HG03039 (cell line): ENCODE measurements at regions not wholly inside any gene's neighbourhood (a gene's known extent, or its start where the extent isn't known, plus 50 kb on each side); places are given as distances from the start of the nearest gene placed in this dataset.
"Not testable (repeated sequence)": the region's sequence is repeated elsewhere in the genome, so short reads cannot be mapped to it uniquely, and the experiment has no call there.

ENCODE experiments used
- ATAC-seq: cut with Tn5 transposase; IDR thresholded peaks from one replicate; pipeline ENCODE4 v1.9.1; 2021; ENCODE audit warnings: mild to moderate bottlenecking, moderate library complexity; ENCODE audit not compliant: unreplicated experiment

DNA sequence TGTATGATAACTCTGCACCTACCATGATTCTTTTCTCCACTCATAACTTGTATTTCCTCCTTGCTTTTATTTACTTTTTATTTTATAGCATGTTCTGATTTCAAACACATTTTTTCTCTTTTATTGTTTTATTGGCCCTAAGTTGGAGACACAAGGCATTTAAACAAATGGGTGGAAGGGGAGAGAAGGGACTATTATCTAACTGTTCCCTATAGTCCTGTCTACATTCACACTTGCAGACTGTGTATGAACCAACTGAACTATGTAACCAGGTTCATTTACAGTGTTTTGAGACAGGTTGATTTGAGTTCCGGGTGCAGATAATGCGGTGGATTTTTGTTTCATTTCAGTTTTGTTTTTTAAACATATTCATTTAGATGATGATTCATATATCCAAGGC, 830.6 kb upstream of the SEMA6A start:
- no peak for ATAC-seq

DNA sequence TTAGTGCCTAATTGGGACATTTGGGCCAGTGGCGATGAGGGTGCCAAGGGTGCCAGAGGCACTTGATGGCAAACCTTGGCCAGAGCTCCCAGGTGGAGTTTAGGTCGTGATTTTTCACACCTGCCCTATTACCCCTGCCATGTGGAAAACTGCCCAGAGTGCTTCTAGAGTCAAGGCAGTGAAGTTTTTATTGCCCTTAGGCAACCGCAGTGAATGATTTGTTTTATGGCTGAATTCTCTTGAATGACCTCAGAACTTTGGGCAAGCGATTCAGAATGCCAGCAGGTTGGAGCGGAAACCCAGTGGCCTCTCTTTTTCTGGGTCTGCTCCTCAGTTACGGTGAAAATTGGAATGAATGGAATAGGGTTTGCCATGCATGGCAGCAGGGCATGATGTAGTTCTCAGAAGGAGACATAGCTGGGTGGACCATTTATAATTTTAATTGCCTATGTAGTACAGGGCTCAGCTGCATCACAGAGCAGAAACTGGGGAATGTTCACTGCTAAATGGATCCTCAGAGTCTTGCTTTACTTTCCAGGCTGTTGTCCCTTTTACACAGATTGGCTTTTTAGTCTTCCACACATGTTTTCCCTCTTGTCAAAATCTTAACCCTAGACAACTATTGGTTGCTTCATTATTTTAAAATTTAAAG, 820.0 kb upstream of the SEMA6A start:
- ATAC-seq = no peak

DNA sequence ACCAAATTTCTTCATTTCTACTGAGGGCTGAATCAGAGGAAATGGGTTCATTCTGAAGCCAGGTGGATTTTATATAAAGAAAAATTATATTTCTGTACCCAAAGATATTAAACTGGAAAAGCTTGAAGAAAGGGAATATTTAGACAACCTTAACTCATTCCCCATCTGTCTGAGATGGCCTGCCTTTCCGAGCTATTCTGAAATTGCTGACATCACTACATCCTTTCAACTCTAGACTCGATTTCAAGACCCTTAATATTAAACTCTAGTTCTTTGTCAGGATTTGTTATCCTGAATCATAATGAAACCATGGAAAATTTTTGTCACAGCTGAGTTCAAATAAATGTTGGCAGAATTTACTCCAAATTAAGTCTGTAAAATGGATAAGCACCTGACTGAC, 818.5 kb upstream of the SEMA6A start:
- ATAC-seq = no peak

DNA sequence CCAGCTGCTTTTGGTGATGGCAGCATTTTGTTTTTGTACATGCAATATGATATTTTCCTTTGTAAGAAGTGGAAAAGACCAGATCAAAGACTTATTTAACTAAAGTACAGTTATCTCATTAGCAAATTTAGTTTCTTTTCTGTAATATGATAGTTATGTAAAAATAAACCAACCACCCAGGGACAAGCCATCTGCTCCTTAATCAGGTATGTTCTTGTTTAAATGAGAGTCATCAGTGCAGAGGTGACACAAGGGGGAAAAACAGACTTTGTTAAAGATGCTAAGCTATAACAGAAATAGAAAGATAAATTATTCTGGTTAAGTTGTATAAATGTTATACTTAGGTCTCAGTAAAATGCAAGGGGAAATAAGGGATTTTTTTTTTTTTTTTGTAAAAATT, 805.7 kb upstream of the SEMA6A start:
- no peak for ATAC-seq

DNA sequence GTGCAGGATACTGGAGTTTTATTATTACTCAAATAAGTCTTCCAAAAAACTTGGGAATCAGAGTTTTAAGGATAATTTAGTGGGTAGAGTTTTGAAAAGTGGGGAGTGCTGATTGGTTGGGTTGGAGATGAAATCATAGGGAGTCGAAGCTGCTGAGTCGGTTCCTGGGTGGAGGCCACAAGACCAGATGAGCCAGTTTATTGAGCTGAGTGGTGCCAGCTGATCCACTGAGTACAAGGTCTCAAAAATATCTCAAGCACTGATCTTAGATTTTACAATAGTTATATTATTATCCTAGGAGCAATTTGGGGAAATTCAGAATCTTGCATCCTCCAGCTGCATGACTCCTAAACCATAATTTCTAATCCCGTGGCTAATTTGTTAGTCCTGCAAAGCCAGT, 804.9 kb upstream of the SEMA6A start:
- no peak for ATAC-seq

DNA sequence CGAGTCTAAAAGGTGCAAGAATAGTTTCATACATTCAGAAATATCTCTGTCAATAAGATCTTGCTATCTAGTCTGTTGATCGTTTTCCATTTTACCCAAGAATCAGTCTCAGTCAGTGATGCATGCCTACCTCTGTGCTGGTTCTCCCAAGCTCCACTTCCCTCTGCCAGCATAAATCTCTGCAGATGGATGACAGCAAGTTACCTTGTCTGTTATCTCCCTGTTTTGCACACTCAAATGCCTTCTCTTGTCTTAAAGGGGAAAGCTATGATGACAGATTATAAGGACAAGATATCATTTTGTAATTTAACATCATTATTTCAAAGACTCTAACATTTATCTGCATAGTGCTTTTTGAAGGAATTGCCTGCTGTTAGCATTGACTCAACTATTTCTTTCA, 802.1 kb upstream of the SEMA6A start:
- no peak for ATAC-seq

DNA sequence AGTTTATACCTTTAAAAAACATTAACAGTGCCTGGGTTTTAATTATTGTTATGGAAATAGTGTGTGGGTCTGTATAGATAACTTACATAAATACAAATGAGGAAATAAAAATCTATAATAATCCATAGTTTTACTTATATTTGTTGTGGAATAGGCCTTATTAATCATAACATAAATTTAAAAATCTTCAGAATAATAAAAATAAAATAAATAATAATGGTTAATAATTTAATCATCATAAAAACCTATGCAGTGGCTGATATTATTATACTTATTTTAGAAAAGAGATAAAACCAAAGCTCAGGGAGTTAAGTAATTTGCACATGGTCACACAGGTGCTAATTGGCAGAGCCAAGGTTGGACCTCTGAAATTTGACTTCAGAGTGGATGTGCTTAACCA, 785.3 kb upstream of the SEMA6A start:
- ATAC-seq = no peak

DNA sequence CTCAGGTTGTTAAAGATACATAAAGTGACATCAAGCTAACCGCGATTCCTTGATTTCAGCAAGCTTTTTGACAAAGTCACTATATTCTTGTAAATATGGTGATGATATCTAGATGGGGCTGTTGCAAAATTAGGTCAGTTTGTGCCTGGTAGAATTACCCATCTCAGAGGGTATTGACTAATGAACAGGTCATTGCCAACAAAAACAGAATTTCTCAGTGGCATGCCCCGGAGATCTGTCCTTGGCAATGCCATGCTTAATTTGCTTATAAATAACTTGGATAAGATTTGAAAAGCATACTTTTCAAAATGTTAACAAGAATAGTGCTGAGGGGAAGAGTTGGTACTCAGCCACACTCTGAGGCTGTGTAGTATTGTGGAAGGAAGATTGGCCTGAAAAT, 783.3 kb upstream of the SEMA6A start:
- no peak for ATAC-seq

DNA sequence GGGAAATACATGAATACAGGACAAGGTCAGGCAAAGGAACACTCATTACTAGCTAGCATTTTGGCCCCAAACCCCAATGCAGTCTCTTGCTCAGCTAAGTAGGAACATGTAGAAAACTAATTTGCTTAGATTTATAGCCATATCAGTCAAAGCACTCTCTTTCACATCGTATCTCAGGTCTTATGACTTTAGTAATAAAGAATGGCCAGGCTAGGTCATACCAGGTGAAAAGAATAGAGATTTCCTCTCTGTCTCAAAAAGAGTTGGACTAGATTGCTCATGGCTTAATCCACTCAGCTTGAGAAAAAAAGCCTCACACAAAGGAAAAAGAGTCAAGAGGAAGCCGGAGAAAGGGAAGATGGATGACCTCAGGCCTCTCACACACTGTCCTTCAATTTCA, 772.7 kb upstream of the SEMA6A start:
- ATAC-seq = no peak

DNA sequence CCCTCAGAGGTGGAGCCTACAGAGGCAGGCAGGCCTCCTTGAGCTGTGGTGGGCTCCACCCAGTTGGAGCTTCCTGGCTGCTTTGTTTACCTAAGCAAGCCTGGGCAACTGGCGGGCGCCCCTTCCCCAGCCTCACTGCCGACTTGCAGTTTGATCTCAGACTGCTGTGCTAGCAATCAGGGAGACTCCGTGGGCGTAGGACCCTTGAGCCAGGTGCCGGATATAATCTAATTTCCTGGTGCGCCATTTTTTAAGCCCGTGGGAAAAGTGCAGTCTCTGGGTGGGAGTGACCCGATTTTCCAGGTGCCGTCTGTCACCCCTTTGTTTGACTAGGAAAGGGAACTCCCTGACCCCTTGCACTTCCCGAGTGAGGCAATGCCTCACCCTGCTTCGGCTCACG, 769.1 kb upstream of the SEMA6A start:
- ATAC-seq = not testable (repeated sequence)

DNA sequence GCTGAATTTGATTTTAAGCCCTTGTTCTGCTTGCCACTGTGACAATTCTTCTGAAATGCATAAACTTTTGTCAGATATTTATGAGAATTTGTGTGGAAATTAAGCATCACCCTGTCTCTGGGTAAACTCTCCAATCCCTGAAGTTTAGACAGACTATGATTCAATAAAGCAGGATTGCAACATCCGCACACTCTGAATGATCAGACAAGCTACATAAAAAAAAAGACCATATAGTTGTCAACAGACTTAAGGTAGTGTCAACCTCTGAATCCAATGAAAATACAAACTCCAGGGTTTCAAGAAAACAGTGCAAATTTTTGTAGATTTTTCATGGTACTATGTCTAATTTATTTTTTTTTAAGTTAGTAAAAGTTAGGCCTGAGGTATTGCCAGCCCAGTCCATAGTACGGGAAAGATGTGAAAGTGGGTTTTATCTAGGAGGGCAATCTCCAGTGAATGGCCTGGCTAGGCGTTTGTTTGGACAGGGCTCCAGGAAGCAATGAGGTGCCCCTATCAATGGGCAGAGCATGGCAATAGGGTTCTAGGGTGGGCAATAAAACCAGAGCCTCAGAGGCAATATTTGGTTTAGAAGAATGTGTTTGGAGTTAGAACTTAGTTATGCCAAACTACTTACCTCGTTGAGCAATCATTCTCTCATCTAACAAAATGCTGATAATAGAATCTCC, 762.6 kb upstream of the SEMA6A start:
- ATAC-seq = no peak

DNA sequence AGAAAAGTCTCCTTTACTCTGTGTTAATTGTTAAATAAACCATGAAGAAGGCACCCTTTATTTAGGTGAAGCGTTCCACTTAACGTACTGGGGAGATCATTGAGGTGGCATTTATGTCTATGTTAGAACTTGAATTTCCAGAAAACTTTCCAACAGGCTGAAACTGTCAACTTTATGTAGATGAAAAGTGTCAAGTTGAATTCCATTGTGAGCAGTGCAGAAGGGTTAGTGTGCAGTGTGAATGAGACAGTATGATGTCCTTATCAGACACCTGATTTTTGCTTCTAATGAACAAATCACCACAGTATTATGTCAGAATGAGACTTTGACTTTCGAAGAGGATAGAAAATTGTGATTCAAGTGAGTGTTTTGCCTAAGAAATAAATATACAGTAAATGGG, 761.6 kb upstream of the SEMA6A start:
- ATAC-seq = no peak

DNA sequence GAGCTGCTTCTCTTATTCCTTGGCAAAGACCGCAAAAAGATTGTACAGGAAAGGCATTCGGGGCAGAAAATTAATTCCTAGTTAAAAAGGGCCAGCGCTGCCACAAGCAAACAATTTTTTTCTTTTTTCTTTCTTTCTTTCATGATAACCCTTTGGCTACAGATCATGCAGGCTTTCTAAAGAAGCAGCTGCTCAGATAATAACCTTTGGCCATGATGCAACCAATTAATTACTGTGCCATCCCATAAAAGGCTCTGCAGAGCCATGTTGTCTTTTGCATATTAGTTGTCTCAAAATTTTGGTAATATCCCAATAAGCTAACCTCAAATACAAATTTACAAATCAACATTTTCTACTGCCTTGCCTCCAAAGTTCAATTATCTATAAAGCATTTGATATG, 758.4 kb upstream of the SEMA6A start:
- ATAC-seq = no peak

DNA sequence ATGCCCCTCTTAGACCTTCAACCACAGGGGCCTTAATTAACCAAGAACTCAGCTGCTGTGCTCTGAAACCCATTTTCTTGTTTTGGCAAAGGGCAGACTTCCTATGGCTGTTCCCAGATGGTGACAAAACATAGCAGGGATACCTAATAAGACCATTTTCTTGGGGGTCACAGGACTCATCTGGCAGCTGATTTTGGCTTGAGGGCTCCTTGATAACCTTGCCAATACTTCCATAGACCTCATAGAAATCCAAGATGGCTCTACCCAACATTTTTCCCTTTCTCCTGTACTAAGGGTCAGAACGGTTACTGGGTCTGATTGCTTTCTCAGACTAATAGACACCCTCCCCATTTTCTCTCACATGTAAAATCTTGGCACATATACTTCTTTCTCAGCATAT, 757.7 kb upstream of the SEMA6A start:
- ATAC-seq = no peak

DNA sequence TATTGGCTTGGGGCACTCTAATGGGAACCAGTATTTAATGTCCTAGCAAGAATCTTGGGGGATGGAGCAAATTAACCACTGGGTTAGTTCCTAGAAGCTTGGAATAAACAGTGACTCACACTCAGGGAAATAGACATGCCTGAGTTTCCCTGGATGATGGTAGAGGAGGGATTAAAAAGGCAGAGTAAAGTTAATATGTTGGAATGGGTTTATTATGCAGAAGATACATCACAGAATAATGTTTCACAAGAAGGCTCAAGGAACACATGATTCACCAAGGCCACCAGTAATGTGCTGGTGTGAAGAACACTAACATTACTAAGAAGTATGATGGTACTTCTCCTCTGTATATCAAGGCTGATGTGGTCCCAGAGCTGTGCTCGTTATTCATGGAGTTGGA, 752.9 kb upstream of the SEMA6A start:
- no peak for ATAC-seq

DNA sequence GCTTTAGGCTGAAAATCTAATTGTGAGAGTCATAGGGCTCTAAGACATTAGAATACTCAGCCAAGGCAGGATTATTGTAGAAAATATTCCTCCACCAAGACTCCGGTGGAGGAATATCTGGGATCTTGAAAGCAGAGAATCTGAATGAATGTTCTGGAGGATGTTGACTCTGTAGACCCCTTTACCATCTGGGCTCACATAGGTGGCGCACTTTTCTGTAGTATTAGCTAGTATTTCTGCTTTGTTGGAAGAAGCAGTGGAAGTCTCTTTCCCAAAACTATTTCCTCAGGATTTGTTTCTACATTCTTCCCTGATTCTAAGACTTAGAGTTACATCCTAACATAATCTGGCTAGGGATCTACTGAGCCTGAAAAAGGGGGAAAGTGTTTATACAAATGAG, 752.4 kb upstream of the SEMA6A start:
- ATAC-seq = no peak

DNA sequence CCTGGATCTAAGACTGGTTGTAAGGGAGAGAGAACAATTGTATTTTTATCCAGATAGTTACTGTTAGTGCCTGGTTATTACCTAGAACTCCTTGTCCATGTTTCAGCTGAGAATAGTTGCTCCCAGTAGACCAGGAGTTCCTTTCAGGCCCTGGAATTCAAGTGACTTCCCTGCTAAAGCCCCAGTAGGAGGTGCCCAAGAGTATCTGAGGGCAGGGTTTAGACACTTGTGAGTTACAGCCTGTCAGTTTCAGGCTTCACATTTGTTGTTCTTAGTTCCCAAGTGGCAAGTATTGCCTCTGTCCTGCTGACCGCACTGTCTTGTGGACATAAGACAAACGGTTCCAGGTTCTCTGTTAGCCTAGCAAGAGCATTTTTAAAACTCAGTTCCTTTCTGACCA, 743.9 kb upstream of the SEMA6A start:
- no peak for ATAC-seq

DNA sequence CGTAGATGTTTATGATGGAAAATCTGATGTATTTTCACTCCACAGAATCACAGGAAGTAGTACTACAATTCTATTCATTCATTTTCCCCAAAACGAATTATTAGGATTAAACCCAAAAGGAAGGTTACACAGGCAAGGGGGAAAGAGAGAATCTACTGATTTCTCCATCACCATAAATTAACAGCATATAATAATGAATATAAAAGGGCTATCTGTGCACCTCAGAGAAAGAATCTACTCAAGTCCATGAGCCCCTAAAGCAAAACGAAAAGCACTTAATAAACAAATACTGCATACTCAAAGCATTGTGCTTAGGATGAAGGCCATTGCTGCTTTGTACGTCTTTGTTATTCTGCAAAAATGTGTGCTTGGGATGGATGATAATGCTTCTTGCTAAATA, 740.5 kb upstream of the SEMA6A start:
- no peak for ATAC-seq

DNA sequence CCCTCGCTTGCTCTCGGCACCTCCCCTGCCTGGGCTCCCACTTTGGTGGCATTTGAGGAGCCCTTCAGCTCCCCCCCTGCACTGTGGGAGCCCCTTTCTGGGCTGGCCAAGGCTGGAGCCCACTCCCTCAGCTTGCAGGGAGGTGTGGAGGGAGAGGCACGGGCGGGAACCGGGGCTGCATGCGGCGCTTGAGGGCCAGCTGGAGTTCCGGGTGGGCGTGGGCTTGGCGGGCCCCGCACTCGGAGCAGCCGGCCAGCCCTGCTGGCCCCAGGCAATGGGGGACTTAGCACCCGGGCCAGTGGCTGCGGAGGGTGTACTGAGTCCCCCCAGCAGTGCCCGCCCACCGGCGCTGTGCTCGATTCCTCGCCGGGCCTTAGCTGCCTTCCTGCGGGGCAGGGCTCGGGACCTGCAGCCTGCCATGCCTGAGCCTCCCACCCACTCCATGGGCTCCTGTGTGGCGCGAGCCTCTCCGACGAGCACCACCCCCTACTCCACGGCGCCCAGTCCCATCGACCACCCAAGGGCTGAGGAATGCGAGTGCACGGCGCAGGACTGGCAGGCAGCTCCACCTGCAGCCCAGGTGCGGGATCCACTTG, 730.0 kb upstream of the SEMA6A start:
- not testable (repeated sequence) for ATAC-seq

DNA sequence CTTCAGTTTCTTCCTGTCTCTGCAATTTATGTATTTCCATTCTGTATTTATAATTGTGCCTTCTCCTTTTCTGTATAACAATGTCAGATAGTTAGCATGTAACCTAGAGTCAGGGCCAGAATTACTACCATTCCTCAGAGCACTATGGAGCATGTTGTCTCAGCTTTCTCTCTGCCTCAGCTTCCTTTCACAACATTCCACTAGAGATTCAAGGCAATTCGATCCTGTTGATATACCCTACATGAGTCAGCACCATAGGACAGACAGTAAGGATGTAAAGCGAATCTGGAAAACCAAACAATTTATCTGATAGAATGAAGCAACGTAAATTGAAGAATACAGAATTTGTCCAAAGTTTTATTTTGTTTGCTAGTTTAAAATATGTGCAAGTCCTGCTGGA, 728.3 kb upstream of the SEMA6A start:
- ATAC-seq = no peak

DNA sequence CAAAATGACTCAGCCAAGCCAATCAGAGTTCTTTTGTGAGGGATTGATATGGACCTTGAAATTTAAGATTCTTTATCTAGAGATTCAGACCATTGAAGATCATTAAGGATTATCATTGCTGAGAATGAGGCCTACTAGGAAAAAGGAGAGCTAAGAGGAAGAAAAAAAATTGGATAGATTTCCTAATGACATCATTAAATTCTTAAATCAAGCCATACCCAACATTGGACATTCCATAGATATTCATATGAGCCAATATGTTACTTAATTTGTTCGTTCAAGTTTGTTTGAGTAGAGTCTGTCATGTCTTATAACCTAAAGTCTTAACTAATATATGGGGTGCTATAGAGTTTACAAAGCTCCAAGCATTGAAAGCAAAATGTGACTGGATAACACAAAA, 727.9 kb upstream of the SEMA6A start:
- ATAC-seq = no peak

DNA sequence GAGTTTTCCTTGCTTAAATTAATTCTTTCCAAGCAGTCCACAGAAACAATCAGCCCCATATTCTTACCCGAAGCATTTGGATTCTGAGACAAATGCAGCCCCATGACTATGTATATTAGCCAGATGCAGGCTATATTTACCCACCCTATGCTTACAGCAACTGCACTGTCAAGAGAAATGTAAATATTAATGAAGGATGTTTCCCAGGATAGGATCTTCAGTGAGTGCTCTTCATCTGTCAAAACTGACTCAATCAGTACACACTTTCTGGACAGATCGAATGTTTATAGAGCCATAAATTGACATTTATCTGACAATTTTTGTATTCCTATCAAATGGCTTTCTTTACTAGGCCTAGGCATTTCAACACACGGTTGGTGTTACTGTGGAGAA, 725.3 kb upstream of the SEMA6A start:
- no peak for ATAC-seq
